ENCODE measurements at regions not wholly inside any gene's neighbourhood (a gene's known extent, or its start where the extent isn't known, plus 50 kb on each side); places are given as distances from the start of the nearest gene placed in this dataset.

DNA sequence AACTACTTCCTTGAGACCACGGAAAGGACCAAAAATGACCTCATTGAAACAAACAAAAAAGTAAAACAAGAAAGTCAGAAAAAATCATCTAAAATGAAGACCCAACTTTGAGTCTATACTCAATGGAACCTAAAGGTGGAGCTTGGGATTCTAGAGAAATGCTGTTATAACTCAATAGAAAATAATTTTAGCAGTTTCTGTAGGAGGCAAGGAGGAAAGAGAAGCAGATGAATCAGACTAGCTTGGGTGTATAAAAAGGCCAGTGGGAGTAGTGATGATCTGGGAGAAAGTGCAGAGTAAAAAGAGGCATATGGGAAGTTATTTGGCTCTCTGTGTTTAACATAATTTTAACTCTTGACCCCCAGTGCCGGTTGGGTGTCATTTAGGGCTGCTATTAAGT, 94.4 kb downstream of the TMCO5A start:
- no peaks in the 10 kb centered on the region for H3K9me3 ChIP-seq
- WGBS, 2 donors, result 44 to 74% methylated on average over 2 of the region's 2 CpGs
- FAIRE-seq (no peak), DNase-seq (no peak), ATAC-seq (peak in 1 of 4 donors; percentile 47)
- H3K36me3 ChIP-seq, result no peaks in the 10 kb centered on the region
- no peak overlapping the region for H3K4me3 ChIP-seq
- TF ChIP-seq, protein P1, sequence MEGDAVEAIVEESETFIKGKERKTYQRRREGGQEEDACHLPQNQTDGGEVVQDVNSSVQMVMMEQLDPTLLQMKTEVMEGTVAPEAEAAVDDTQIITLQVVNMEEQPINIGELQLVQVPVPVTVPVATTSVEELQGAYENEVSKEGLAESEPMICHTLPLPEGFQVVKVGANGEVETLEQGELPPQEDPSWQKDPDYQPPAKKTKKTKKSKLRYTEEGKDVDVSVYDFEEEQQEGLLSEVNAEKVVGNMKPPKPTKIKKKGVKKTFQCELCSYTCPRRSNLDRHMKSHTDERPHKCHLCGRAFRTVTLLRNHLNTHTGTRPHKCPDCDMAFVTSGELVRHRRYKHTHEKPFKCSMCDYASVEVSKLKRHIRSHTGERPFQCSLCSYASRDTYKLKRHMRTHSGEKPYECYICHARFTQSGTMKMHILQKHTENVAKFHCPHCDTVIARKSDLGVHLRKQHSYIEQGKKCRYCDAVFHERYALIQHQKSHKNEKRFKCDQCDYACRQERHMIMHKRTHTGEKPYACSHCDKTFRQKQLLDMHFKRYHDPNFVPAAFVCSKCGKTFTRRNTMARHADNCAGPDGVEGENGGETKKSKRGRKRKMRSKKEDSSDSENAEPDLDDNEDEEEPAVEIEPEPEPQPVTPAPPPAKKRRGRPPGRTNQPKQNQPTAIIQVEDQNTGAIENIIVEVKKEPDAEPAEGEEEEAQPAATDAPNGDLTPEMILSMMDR (IDR thresholded peaks at IDR 0.05), result no peak
- H3K27me3 ChIP-seq, result no peaks in the 10 kb centered on the region
- H3K27ac ChIP-seq, result no peak overlapping the region
- intact Hi-C loops (cut with DNase I), result no loop called here
- H3K4me1 ChIP-seq, result no peaks in the 10 kb centered on the region

DNA sequence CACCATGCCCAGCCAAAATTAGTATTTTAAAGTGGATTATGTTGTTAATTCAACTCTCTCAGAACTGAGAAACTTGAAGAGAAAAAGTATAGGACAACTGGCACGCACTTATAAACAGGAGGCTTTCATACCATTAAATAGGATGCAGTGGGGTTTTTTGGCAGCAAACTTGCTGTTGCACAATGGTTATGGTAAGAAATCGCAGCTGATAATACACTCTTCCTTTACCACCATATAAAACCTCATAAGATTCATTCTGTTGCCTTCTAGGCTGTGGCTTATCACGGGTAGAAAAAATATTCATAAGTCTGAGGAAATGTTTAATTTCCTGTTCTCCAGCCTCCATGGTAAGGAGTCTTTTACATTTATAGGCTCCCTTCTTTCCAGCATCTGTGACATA, 95.3 kb downstream of the TMCO5A start:
- ATAC-seq, result no peak
- Histone ChIP-seq H3K9me3 (no peaks in the 10 kb centered on the region), H3K27ac (no peak overlapping the region), H3K36me3 (no peaks in the 10 kb centered on the region), H3K27me3 (no peaks in the 10 kb centered on the region), H3K4me3 (no peak overlapping the region), H3K4me1 (no peaks in the 10 kb centered on the region)
- 56 to 74% methylated on average over 3 of the region's 3 CpGs for WGBS, 2 donors
- TF ChIP-seq, protein P1 (IDR thresholded peaks at IDR 0.05), result no peak
- intact Hi-C loops (cut with DNase I), result no loop called here
- no peak for DNase-seq
- FAIRE-seq, result no peak

DNA sequence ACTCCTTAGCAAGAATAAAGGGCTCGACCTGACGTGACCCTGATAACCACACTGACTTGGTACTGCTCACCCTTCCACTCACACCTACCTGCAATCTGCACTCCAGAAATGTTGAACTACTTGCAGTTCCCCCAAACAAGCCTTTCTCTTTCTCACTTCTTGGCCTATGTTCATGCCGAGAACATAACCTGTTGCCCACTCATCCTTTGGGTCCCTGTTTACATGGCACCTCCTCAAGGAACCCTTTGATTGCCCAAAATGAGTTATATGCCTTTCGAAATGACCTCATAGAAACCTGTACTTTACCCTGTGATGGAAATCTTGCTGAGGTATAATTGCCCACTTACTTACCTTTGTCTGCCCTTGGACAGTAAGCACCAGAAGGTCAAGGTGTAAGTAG, 96.2 kb downstream of the TMCO5A start:
- intact Hi-C loops (cut with DNase I), result no loop called here
- no peak for DNase-seq
- Histone ChIP-seq H3K36me3 (no peaks in the 10 kb centered on the region), H3K27ac (no peak overlapping the region), H3K9me3 (no peaks in the 10 kb centered on the region), H3K27me3 (no peaks in the 10 kb centered on the region), H3K4me3 (no peak overlapping the region), H3K4me1 (no peaks in the 10 kb centered on the region)
- no peak for FAIRE-seq
- TF ChIP-seq, protein P1 (IDR thresholded peaks at IDR 0.05), result no peak
- ATAC-seq, result no peak
- 73 to 80% methylated on average over 4 of the region's 4 CpGs for WGBS, 2 donors

DNA sequence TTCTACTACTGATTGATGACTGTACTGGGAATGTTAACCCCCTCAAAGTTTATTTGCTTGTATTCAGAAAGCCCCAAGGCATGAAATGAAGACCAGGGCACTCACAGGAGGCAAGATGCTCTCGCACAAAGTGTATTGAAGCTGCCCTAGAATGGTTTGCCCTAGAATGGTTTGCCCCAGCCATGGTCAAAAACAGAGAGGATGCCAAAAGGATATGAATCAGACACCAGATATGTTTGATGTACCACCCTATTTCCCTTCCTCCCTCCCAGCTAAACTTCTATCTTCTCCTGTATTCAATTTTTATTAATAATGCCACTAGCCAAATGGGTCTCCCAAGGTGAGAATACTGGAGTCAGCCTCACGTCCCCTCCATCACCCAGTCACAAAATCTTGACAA, 101.3 kb downstream of the TMCO5A start:
- FAIRE-seq (no peak), DNase-seq (no peak), ATAC-seq (no peak)
- intact Hi-C loops (cut with DNase I), result no loop called here
- Histone ChIP-seq H3K4me1 (no peaks in the 10 kb centered on the region), H3K9me3 (no peaks in the 10 kb centered on the region), H3K4me3 (no peak overlapping the region), H3K27me3 (no peaks in the 10 kb centered on the region), H3K27ac (no peak overlapping the region), H3K36me3 (no peaks in the 10 kb centered on the region)
- 58 to 65% methylated on average over 2 of the region's 2 CpGs for WGBS, 2 donors
- TF ChIP-seq, protein P1 (IDR thresholded peaks at IDR 0.05), result no peak

DNA sequence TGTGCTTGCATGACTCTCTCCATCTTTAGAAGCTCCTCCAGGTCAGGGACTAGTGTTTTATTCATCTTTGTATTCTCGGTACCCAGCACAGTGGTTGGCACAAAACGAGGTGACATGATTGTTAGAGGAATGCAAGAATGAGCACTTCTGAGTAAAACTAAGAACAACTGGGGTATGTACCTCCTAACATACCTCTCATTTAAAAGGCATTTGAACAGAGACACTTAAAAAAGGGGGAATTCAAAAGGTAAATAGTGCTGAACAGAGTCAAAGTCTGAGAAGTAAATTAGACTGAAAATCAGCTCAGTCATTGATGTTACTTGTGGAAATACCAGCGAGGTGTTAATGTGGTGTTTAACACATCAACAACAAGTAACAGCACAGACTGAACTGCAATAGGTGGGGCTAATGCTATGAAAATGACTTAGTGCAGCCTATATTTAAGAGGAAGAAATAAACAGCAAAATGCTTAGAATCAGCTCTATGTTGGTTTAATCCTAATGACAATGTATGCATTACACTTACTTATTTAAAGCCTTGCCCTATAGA, 102.4 kb downstream of the TMCO5A start:
- ATAC-seq, result no peak
- Histone ChIP-seq H3K4me1 (no peaks in the 10 kb centered on the region), H3K9me3 (no peaks in the 10 kb centered on the region), H3K4me3 (no peak overlapping the region), H3K27me3 (no peaks in the 10 kb centered on the region), H3K36me3 (no peaks in the 10 kb centered on the region), H3K27ac (no peak overlapping the region)
- 49 to 58% methylated on average over 3 of the region's 3 CpGs for WGBS, 2 donors
- TF ChIP-seq, protein P1 (IDR thresholded peaks at IDR 0.05), result no peak
- FAIRE-seq, result no peak
- DNase-seq, result no peak
- intact Hi-C loops (cut with DNase I), result no loop called here

All from pancreas (tissue), 10 donors.